ENCODE measurements at regions not wholly inside any gene's neighbourhood (a gene's known extent, or its start where the extent isn't known, plus 50 kb on each side); places are given as distances from the start of the nearest gene placed in this dataset.

DNA sequence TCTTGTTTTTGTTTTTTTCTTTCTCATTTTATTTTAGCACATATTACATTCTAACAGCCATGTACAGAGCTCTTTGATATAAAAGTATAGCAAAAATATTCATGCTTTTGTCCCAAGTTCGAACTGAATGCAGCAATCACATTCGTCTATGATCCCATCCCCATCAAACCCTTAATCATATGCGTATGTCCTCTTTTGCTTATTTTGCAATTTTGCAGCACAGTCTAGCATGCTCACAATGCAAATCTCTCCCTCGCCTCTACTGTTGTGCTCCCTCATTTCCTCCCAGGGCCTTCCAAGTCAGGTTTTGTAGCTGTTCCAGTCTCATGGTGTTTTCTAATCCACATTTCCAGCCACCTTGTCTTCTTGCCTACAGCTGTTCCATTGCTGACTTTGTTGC lies 144.6 kb upstream of the VEPH1 start:
- no peak for TF ChIP-seq YY1 (IDR thresholded peaks at IDR 0.05; ENCODE audit: insufficient read depth, insufficient read length)
- no peak for TF ChIP-seq SUZ12 (IDR thresholded peaks at IDR 0.05; ENCODE audit: extremely low read depth, insufficient read depth, insufficient read length)

All from NT2/D1 (cell line).